Body of pancreas (tissue), 4 donors: ENCODE measurements at regions not wholly inside any gene's neighbourhood (a gene's known extent, or its start where the extent isn't known, plus 50 kb on each side); places are given as distances from the start of the nearest gene placed in this dataset.

Experiments used
- ATAC-seq: fragments of 150-250 bp; one replicate; pipeline ENCODE4 v1.9.1; 2016
- DNase-seq, 4 donors: peaks; one replicate each; pipeline ENCODE4 v3.0.0-alpha.2; 2019
- H3K27ac ChIP-seq, 4 donors: fragments of 200-600 bp; sonication (generic); 1 replicate in 3 of 4; 2 replicates in 1 of 4; pipeline versions ENCODE4 v1.5.1 to v1.6.1; 2016 to 2019; ENCODE audit warnings: mild to moderate bottlenecking in 1 of 4, mixed read lengths in 1 of 4, moderate library complexity in 1 of 4
- H3K27me3 ChIP-seq, 2 donors: fragments of 200-600 bp; sonication (generic); one replicate each; pipeline ENCODE4 v1.6.0; 2016; ENCODE audit warnings: mild to moderate bottlenecking in 1 of 2
- H3K36me3 ChIP-seq, 2 donors: fragments of 200-600 bp; sonication (generic); replicated peaks in 1 of 2; 2 replicates each; pipeline ENCODE4 v1.5.1; 2016; ENCODE audit warnings: low read depth in 2 of 2; ENCODE audit not compliant: insufficient read depth in 1 of 2
- H3K4me1 ChIP-seq: fragments of 200-600 bp; sonication (generic); one replicate; pipeline ENCODE4 v1.6.0; 2016
- H3K4me3 ChIP-seq, 2 donors: fragments of 200-600 bp; sonication (generic); 1 replicate in 1 of 2; 2 replicates in 1 of 2; pipeline ENCODE4 v1.5.1; 2016 to 2019
- H3K9me3 ChIP-seq, 3 donors: fragments of 200-600 bp; sonication (generic); 1 replicate in 2 of 3; 2 replicates in 1 of 3; pipeline ENCODE4 v1.5.1; 2016
- POLR2A ChIP-seq, 3 donors: fragments of 450-650 bp; IDR thresholded peaks; one replicate each; pipeline ENCODE4 v1.6.1; 2016; ENCODE audit warnings: antibody characterized with exemption in 3 of 3, mild to moderate bottlenecking in 2 of 3
- WGBS, 2 donors: methylation state at CpG; one replicate each; pipeline ENCODE4 v1.1.5; 2017; 5-methylcytosine and 5-hydroxymethylcytosine counted together
- intact Hi-C: fragments of 100-400 bp; cut with DNase I; formaldehyde crosslinking; loops from one replicate; pipeline ENCODE4 v1.15.1; 2023
- TF ChIP-seq, protein P1 (sequence below), 7 experiments: fragments of 450-650 bp in 4 of 7; fragments of 200-600 bp in 3 of 7; sonication (generic) in 3 of 7; IDR thresholded peaks; one replicate each; pipeline ENCODE4 v1.5.1; 2016 to 2019; ENCODE audit warnings: antibody characterized with exemption in 7 of 7

GRCh38 chr9:82418334-82418733 lies 429.8 kb downstream of the SPATA31D1 start:
- H3K9me3 ChIP-seq: no peaks in the 10 kb centered on the region
- intact Hi-C loops: no loop called here
- no peak overlapping the region for H3K27ac ChIP-seq
- no peak for TF ChIP-seq POLR2A (IDR thresholded peaks at IDR 0.05)
- TF ChIP-seq, protein P1, sequence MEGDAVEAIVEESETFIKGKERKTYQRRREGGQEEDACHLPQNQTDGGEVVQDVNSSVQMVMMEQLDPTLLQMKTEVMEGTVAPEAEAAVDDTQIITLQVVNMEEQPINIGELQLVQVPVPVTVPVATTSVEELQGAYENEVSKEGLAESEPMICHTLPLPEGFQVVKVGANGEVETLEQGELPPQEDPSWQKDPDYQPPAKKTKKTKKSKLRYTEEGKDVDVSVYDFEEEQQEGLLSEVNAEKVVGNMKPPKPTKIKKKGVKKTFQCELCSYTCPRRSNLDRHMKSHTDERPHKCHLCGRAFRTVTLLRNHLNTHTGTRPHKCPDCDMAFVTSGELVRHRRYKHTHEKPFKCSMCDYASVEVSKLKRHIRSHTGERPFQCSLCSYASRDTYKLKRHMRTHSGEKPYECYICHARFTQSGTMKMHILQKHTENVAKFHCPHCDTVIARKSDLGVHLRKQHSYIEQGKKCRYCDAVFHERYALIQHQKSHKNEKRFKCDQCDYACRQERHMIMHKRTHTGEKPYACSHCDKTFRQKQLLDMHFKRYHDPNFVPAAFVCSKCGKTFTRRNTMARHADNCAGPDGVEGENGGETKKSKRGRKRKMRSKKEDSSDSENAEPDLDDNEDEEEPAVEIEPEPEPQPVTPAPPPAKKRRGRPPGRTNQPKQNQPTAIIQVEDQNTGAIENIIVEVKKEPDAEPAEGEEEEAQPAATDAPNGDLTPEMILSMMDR (IDR thresholded peaks at IDR 0.05): no peak
- no peaks in the 10 kb centered on the region for H3K36me3 ChIP-seq
- H3K27me3 ChIP-seq: no peaks in the 10 kb centered on the region
- no peaks in the 10 kb centered on the region for H3K4me1 ChIP-seq
- H3K4me3 ChIP-seq: no peak overlapping the region
- no peak for ATAC-seq
- WGBS, 2 donors: 47 to 69% methylated on average over 6 of the region's 6 CpGs
- no peak for DNase-seq

DNA sequence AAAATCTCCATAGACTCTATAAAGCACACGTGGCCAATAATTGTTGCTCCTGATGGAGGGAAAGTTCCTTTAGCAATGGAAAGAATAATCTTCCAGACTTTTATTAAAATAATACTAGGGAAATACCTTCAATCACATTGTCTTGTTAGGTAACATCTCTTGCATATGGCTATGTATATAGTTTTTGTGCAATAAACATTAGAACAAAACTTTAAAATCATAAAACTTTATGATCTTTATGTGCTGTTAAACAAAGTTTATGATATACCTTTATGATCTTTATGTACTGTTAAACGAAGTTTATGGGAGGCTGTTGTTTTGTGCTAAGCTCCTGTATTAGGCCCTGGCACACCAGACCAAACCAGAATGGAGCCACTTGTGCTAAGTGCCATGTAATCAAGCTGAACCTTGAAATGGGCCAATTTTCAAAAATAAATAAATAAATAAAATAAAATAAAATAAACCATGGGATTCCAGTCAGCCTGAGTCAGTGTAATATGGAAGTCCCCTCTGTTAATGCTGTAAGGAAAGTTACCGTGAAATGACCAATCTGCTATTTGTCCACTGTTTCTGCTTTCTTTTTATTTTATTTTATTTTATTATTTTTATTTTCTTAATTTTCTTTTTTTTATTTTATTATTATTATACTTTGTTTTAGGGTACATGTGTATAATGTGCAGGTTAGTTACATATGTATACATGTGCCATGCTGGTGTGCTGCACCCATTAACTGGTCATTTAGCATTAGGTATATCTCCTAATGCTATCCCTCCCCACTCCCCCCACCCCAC lies 431.3 kb downstream of the SPATA31D1 start:
- DNase-seq (no peak), ATAC-seq (no peak)
- no peak for TF ChIP-seq POLR2A (IDR thresholded peaks at IDR 0.05)
- TF ChIP-seq, protein P1 (IDR thresholded peaks at IDR 0.05): no peak
- Histone ChIP-seq H3K9me3 (no peaks in the 10 kb centered on the region), H3K36me3 (no peaks in the 10 kb centered on the region), H3K4me3 (no peak overlapping the region), H3K27ac (no peak overlapping the region), H3K4me1 (no peaks in the 10 kb centered on the region), H3K27me3 (no peaks in the 10 kb centered on the region)
- WGBS, 2 donors: 70 to 87% methylated on average over 3 of the region's 3 CpGs
- intact Hi-C loops: no loop called here

- H3K9me3 ChIP-seq: no peaks in the 10 kb centered on the region
- intact Hi-C loops: no loop called here
- no peaks in the 10 kb centered on the region for H3K36me3 ChIP-seq
- 62 to 73% methylated on average over 6 of the region's 6 CpGs for WGBS, 2 donors
- no peak overlapping the region for H3K4me3 ChIP-seq
- no peak for TF ChIP-seq POLR2A (IDR thresholded peaks at IDR 0.05)
- TF ChIP-seq, protein P1 (IDR thresholded peaks at IDR 0.05): no peak
- no peaks in the 10 kb centered on the region for H3K4me1 ChIP-seq
- no peak for ATAC-seq
- DNase-seq: no peak
- no peaks in the 10 kb centered on the region for H3K27me3 ChIP-seq
- no peak overlapping the region for H3K27ac ChIP-seq
Measured at GRCh38 chr9:82421498-82421897, 432.9 kb downstream of the SPATA31D1 start.

- WGBS, 2 donors: 52 to 78% methylated on average over 4 of the region's 4 CpGs
- Histone ChIP-seq H3K36me3 (no peaks in the 10 kb centered on the region), H3K9me3 (no peaks in the 10 kb centered on the region), H3K27ac (no peak overlapping the region), H3K4me3 (no peak overlapping the region), H3K4me1 (no peaks in the 10 kb centered on the region), H3K27me3 (no peaks in the 10 kb centered on the region)
- intact Hi-C loops: no loop called here
- TF ChIP-seq, protein P1 (IDR thresholded peaks at IDR 0.05): no peak
- no peak for TF ChIP-seq POLR2A (IDR thresholded peaks at IDR 0.05)
- ATAC-seq: no peak
- no peak for DNase-seq
Measured at GRCh38 chr9:82423700-82424099, 435.1 kb downstream of the SPATA31D1 start.

GRCh38 chr9:82424599-82425120 lies 436.1 kb downstream of the SPATA31D1 start:
- intact Hi-C loops: no loop called here
- Histone ChIP-seq H3K36me3 (no peaks in the 10 kb centered on the region), H3K4me1 (no peaks in the 10 kb centered on the region), H3K27me3 (no peaks in the 10 kb centered on the region), H3K9me3 (no peaks in the 10 kb centered on the region), H3K27ac (no peak overlapping the region), H3K4me3 (no peak overlapping the region)
- ATAC-seq (no peak), DNase-seq (no peak)
- TF ChIP-seq, protein P1 (IDR thresholded peaks at IDR 0.05): no peak
- TF ChIP-seq POLR2A (IDR thresholded peaks at IDR 0.05): no peak
